Type B pancreatic cell (in vitro differentiated cells): ENCODE measurements at regions not wholly inside any gene's neighbourhood (a gene's known extent, or its start where the extent isn't known, plus 50 kb on each side); places are given as distances from the start of the nearest gene placed in this dataset.
"Not testable (repeated sequence)": the region's sequence is repeated elsewhere in the genome, so short reads cannot be mapped to it uniquely, and the experiment has no call there.

Experiments used
- DNase-seq: peaks from one replicate; pipeline ENCODE4 v3.0.0; 2021; ENCODE audit warnings: mixed read lengths; ENCODE audit not compliant: unreplicated experiment; ENCODE audit errors: extremely low spot score
- H3K27ac Mint-ChIP-seq: 2 replicates; pipeline ENCODE4 v1.8.0; 2021; ENCODE audit warnings: mild to moderate bottlenecking, mixed read lengths
- H3K27me3 Mint-ChIP-seq: 2 replicates; pipeline ENCODE4 v1.8.0; 2021; ENCODE audit warnings: mixed read lengths
- H3K36me3 Mint-ChIP-seq: 2 replicates; pipeline ENCODE4 v1.8.0; 2021; ENCODE audit warnings: mixed read lengths
- H3K4me1 Mint-ChIP-seq: one replicate; pipeline ENCODE4 v1.8.0; 2021; ENCODE audit warnings: mixed read lengths; ENCODE audit not compliant: unreplicated experiment
- H3K4me3 Mint-ChIP-seq: 2 replicates; pipeline ENCODE4 v1.8.0; 2021; ENCODE audit warnings: mild to moderate bottlenecking, mixed read lengths
- H3K9me3 Mint-ChIP-seq: 2 replicates; pipeline ENCODE4 v1.8.0; 2021; ENCODE audit warnings: mixed read lengths
- CTCF ChIP-seq: fragments of 200-600 bp; sonication (generic); conservative IDR thresholded peaks from 2 replicates; pipeline ENCODE4 v1.5.0; 2021; ENCODE audit warnings: antibody characterized with exemption, mild to moderate bottlenecking

- H3K4me1 Mint-ChIP-seq: peaks cover 12% of the 10 kb centered on the region
- no peak overlapping the region for H3K27ac Mint-ChIP-seq
- no peak for TF ChIP-seq CTCF
- H3K36me3 Mint-ChIP-seq: no peaks in the 10 kb centered on the region
- no peaks in the 10 kb centered on the region for H3K27me3 Mint-ChIP-seq
- DNase-seq: no peak
- H3K9me3 Mint-ChIP-seq: peaks cover 9% of the 10 kb centered on the region
- no peak overlapping the region for H3K4me3 Mint-ChIP-seq
These were observed 147.4 kb downstream of the BLID start for GRCh38 chr11:121968638-121969037.

GRCh38 chr11:121967131-121967704, 148.8 kb downstream of the BLID start:
- DNase-seq: no peak
- no peaks in the 10 kb centered on the region for H3K27me3 Mint-ChIP-seq
- peaks cover 6% of the 10 kb centered on the region for H3K9me3 Mint-ChIP-seq
- H3K27ac Mint-ChIP-seq: no peak overlapping the region
- peaks cover 12% of the 10 kb centered on the region for H3K4me1 Mint-ChIP-seq
- TF ChIP-seq CTCF: no peak
- H3K36me3 Mint-ChIP-seq: no peaks in the 10 kb centered on the region
- H3K4me3 Mint-ChIP-seq: no peak overlapping the region

GRCh38 chr11:121965330-121965729, 150.7 kb downstream of the BLID start:
- H3K36me3 Mint-ChIP-seq: no peaks in the 10 kb centered on the region
- no peaks in the 10 kb centered on the region for H3K27me3 Mint-ChIP-seq
- H3K9me3 Mint-ChIP-seq: no peaks in the 10 kb centered on the region

GRCh38 chr11:121964591-121964990, 151.4 kb downstream of the BLID start:
- Mint-ChIP-seq H3K27ac (no peak overlapping the region), H3K4me1 (peaks cover 22% of the 10 kb centered on the region), H3K4me3 (no peak overlapping the region), H3K9me3 (no peaks in the 10 kb centered on the region), H3K36me3 (no peaks in the 10 kb centered on the region), H3K27me3 (no peaks in the 10 kb centered on the region)
- TF ChIP-seq CTCF: no peak
- no peak for DNase-seq

More at GRCh38 chr11:121965330-121965729, 150.7 kb downstream of the BLID start:
- H3K27ac Mint-ChIP-seq: no peak overlapping the region
- H3K4me1 Mint-ChIP-seq: peaks cover 22% of the 10 kb centered on the region
- no peak overlapping the region for H3K4me3 Mint-ChIP-seq
- no peak for DNase-seq
- no peak for TF ChIP-seq CTCF

GRCh38 chr11:121963846-121964245, 152.2 kb downstream of the BLID start:
- not testable (repeated sequence) for H3K9me3 Mint-ChIP-seq, H3K36me3 Mint-ChIP-seq
- H3K4me1 Mint-ChIP-seq: peaks cover 26% of the 10 kb centered on the region

GRCh38 chr11:121961321-121961801, 154.7 kb downstream of the BLID start:
- Mint-ChIP-seq H3K9me3 (no peaks in the 10 kb centered on the region), H3K27ac (no peak overlapping the region), H3K4me3 (no peak overlapping the region)

More at GRCh38 chr11:121963846-121964245, 152.2 kb downstream of the BLID start:
- H3K27me3 Mint-ChIP-seq, H3K27ac Mint-ChIP-seq, H3K4me3 Mint-ChIP-seq, DNase-seq: not testable (repeated sequence)

More at GRCh38 chr11:121961321-121961801, 154.7 kb downstream of the BLID start:
- Mint-ChIP-seq H3K4me1 (peaks cover 29% of the 10 kb centered on the region), H3K27me3 (peaks cover 2% of the 10 kb centered on the region), H3K36me3 (no peaks in the 10 kb centered on the region)
- DNase-seq: no peak
- no peak for TF ChIP-seq CTCF
